ENCODE measurements at regions not wholly inside any gene's neighbourhood (a gene's known extent, or its start where the extent isn't known, plus 50 kb on each side); places are given as distances from the start of the nearest gene placed in this dataset.

- no peak for TF ChIP-seq CTCF (IDR thresholded peaks at IDR 0.05; ENCODE audit: control insufficient read depth, extremely low read depth, insufficient read depth)
- DNase-seq (ENCODE audit: low read depth): no peak
- no peak overlapping the region for H3K4me3 ChIP-seq (ENCODE audit: low read depth, low read length)
Observed at GRCh38 chr2:6314218-6314960, 551.3 kb downstream of the CMPK2 start.

DNA sequence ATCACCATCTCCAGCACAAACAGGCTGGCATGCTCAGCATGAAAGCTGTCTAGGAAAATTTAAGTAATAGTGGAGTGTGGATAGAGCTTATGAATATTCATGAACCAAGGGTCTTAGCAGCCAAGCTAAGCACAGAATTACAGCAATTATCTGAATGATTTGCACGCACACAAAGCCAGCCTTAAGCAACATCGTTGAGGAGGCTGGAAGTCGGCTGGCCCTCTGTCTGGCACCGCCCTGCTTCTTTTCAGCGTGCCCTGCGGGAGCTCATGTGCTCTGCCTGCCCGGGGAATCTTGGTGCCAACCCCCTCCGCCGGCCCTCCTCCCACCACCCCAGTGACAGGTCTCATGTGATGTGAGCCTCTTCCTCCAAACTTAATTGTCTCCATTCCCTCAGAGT lies 540.1 kb downstream of the CMPK2 start:
- TF ChIP-seq CTCF (IDR thresholded peaks at IDR 0.05; ENCODE audit: control insufficient read depth, extremely low read depth, insufficient read depth): no peak
- no peak overlapping the region for H3K4me3 ChIP-seq (ENCODE audit: low read depth, low read length)
- DNase-seq (ENCODE audit: low read depth): no peak

DNA sequence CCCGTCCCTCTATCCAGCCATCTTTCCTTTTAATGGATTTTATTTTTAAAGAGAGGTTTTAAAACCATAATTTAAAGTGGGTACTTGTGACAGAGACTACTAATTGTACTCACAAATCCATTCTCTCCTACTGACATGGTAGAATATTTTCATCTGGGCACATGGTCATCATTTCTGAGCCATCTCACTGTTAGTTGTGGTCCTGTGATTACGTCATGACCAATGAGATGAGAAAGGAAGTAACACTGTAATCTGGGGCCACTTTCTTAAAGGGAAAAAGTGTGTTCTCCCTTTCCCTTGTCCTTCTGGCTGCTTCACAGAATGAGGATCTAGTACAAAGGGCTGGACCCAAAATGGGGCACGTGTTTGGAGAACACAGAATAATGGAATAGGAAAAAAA lies 538.7 kb downstream of the CMPK2 start:
- no peak for DNase-seq (ENCODE audit: low read depth)
- no peak for TF ChIP-seq CTCF (IDR thresholded peaks at IDR 0.05; ENCODE audit: control insufficient read depth, extremely low read depth, insufficient read depth)
- H3K4me3 ChIP-seq (ENCODE audit: low read depth, low read length): no peak overlapping the region

- no peak for DNase-seq (ENCODE audit: low read depth)
- H3K4me3 ChIP-seq (ENCODE audit: low read depth, low read length): no peak overlapping the region
- TF ChIP-seq CTCF (IDR thresholded peaks at IDR 0.05; ENCODE audit: control insufficient read depth, extremely low read depth, insufficient read depth): no peak
Observed at GRCh38 chr2:6336752-6337471, 528.8 kb downstream of the CMPK2 start.

GRCh38 chr2:6337472-6337820 lies 528.3 kb downstream of the CMPK2 start:
- no peak for DNase-seq (ENCODE audit: low read depth)
- no peak for TF ChIP-seq CTCF (IDR thresholded peaks at IDR 0.05; ENCODE audit: control insufficient read depth, extremely low read depth, insufficient read depth)
- H3K4me3 ChIP-seq (ENCODE audit: low read depth, low read length): no peak overlapping the region

DNA sequence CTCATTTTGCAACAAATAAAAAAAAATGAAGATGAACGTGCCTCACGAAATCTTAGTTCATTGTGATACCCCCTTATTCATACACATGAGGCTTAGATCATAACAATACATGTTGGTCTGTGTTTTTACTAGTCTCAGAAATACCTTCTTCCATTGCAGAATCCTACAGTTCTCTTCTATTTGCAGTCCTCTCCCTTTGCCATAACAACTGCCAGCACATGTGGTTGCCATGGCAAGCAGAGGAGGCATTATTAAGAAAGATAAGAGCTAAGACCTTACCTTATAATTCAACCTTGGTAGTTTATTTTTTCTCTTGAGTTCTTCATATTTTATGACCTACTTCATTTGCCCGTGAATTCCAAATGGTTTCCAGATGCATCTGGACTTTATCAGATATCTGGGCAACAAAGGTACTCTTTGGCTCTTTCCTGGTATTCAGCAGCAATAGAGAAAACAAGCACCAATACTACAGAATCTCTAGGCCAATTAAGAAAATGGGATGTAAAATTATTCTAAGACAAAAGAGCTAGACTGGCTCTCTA lies 524.0 kb downstream of the CMPK2 start:
- DNase-seq (ENCODE audit: low read depth): no peak
- H3K4me3 ChIP-seq (ENCODE audit: low read depth, low read length): no peak overlapping the region
- no peak for TF ChIP-seq CTCF (IDR thresholded peaks at IDR 0.05; ENCODE audit: control insufficient read depth, extremely low read depth, insufficient read depth)
